T-helper 1 cell (primary cell): ENCODE measurements at regions not wholly inside any gene's neighbourhood (a gene's known extent, or its start where the extent isn't known, plus 50 kb on each side); places are given as distances from the start of the nearest gene placed in this dataset.

Experiments used
- DNase-seq, 5 donors: peaks; one replicate each; pipeline ENCODE4 v3.0.0-alpha.2; 2012 to 2020

GRCh38 chr12:75900226-75900625 lies 131.3 kb downstream of the PHLDA1 start:
- no peak for DNase-seq

- no peak for DNase-seq
These were observed 136.4 kb downstream of the PHLDA1 start for GRCh38 chr12:75894965-75895754.

- DNase-seq = no peak
These were observed 137.8 kb downstream of the PHLDA1 start for GRCh38 chr12:75893765-75894164.

- DNase-seq = no peak
These were observed 138.7 kb downstream of the PHLDA1 start for GRCh38 chr12:75892731-75893408.

DNA sequence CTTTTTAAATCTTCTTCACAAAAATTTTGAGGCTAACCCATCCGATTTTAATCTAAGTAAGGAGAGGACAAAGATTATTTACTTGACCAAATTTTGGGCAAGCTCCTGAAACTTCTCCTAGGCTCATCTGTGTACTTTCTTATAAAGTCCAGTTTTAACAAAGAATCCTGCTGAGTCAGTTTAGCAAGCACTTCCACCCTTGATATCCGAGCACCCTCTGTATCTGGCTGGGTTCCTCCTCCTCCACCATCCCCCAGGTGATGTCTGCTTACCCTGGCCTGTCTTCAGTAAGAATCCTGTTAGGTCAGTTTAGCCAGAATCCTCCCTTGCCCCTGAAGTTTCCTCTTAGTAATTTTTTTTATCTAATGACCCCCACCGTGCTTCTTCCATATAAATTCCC lies 140.5 kb downstream of the PHLDA1 start:
- no peak for DNase-seq

GRCh38 chr12:75890660-75891059 lies 140.9 kb downstream of the PHLDA1 start:
- no peak for DNase-seq

- no peak for DNase-seq
These were observed 141.4 kb downstream of the PHLDA1 start for GRCh38 chr12:75890141-75890540.

DNA sequence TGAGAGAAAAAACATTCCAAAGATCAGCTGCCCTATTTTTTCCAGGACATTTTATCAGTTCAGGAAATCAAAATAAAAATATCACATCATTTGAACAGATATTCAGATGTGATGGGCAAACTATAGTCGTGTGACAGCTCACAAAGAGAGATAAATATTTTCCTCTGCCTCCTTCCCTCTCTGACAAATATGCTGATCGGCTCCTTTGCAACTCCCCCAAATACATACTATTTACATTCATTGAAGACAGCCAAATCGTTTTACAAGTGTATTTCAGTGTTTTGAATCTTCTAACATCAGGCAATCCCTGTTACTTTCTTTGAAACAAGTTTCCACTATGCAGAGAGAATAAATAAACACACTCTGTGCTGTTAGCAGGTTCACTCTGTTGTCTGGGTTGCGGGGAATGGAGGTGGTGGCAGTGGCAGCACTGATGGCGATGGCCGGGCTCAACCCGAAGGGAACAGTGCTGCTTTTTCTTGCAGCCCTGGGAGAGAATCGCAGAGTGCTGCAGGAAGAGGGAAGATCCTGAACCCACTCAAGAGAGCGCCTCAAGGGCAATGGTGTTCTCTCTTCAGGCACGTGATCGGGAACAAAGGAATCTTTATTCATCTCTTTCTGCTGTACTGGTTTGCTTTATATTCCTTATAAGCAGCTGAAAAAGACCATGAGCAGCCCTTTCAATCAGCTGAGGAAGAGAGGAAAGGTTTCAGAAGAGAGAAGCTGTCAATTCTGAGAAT lies 142.5 kb downstream of the PHLDA1 start:
- DNase-seq = no peak

- no peak for DNase-seq
These were observed 143.2 kb downstream of the PHLDA1 start for GRCh38 chr12:75888399-75888798.

DNA sequence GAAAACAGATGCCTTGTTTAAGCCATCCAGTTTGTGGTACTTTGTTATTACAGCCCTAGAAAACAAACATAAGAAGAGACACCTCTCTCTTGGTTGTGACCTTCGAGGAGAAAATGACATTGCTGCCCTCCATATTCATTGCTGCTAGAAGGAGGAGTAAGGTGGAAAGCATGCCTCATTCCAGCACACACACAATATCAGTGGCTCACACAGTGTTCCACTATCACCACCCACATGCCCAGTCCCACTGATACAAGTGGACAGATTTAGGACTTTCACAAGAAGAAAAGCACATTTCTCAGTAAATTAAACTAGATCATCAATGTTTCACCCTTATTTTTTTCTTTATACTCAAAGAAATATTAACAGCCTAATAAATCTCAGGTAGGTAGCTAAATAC lies 143.6 kb downstream of the PHLDA1 start:
- DNase-seq = no peak

DNA sequence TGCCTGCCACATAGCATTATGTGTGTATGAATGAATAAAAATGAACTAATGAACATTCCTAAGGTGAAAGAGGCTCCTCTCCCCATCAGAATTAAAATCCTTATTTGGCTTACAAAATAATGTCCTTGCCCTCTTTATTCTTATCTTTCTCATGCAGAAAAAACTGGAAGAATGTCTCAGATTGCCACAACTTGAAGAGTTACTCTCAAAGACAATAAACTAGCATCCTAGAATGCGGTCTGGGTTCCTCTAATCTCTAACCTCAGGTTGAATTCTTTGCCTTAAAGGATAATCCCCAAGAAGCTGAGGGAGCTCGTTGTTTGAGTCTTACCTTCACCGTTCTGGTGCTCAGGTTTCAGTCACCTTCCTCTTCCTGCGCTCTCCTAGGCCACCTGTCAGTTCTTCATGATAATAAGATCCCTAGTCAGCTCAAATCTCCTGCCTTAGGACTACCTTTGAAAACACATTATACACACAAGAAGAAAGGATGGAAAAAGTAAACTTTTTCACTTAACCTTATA lies 147.1 kb downstream of the PHLDA1 start:
- DNase-seq = no peak

- no peak for DNase-seq
These were observed 148.3 kb downstream of the PHLDA1 start for GRCh38 chr12:75883241-75883640.

GRCh38 chr12:75882421-75882820 lies 149.2 kb downstream of the PHLDA1 start:
- DNase-seq = no peak

- DNase-seq = no peak
These were observed 149.7 kb downstream of the PHLDA1 start for GRCh38 chr12:75881920-75882319.

DNA sequence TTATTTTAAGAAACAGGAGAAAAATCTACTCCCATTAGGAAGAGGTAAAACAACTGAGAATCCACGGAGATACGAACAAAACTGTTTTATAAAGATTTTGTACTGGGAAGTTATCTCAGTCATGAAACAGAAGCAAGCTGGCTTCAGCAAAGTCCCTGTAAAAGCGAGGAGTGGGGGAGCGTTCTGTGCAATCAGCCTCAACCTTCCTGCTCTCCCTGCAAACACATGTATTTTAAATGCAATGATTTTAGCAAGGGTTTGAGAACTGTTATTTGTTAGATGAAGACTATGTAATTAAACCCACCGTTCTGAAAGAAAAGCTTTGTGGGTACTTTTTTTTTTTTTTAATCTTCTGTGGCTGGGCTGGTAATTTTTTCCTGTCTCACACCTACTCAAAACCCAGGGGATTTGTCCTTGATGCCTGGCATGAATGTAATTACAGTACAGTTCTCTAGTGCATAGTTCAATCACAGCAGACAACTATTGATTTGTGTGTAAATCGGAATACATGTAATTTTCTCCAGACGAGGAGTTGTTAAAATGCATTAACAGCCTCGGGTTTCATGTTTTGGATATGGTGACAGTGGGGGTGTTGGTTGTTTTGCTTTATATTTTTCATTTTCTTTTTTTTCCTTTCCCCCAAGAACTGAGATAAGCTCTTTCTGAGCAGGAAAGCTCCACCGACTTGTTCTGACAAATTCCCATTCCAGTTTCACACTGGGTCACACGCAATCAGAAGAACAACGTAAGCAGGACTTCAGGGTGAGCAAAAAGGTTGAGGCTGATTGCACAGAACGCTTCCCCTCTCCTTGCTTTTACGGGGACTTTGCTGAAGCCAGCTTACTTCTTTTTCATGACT lies 153.6 kb downstream of the PHLDA1 start:
- no peak for DNase-seq

DNA sequence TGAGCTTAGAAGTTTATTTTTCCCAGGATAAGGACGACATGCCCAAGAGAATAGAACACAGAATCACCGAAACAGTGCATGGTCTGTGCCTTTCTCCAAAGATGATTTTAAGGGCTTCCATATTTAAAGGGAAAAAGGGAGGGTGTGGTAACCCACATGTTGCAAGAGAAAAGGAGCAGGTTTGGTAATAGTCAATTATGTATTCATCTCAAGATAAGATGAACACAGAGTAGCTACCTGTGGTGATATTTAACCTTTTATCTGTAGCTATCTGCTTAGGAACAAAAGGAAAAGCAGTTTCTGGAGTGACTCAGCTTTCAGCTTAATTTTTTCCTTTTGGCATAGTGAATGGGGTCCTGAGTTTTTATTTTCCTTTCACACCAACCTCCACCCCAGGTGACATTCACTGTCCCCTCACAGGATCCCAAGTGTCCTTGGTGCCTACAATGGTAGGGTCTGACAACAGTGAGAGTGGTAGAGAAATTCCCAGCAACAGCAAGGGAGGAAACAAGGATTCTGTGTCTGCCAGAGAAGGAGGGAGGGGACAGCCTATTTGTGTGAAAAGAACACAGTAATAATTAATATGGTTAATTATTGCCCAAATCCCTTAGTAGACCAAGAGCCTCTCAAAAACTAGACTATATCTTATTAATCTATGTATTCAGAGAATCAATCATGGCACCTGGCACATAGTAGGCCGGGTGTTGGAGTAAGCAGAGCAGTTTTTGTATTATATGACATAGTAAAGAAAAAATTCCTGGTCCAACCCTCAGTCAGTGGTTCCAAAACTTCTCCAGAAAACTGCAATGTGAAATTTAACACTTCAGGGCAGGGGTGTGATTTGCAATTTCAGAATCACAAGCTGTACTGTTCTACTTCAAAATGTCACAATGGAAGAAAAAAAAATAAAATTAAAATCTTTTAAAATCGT lies 154.5 kb downstream of the PHLDA1 start:
- DNase-seq = no peak

DNA sequence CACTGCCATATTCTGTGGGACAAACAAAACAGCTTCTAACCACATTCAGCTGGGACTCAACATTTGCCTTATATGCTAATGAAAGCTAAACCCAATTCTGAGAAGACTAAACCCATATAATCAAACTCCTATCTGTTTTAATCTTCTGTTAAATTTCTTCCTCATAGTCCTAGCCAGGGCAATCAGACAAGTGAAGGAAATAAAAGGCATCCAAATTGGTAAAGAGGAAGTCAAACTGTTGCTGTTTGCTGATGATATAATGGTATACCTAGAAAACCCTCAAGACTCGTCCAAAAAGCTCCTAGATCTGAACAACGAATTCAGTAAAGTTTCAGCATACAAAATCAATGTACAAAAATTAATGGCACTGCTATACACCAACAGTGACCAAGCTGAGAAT lies 157.1 kb downstream of the PHLDA1 start:
- DNase-seq = no peak

DNA sequence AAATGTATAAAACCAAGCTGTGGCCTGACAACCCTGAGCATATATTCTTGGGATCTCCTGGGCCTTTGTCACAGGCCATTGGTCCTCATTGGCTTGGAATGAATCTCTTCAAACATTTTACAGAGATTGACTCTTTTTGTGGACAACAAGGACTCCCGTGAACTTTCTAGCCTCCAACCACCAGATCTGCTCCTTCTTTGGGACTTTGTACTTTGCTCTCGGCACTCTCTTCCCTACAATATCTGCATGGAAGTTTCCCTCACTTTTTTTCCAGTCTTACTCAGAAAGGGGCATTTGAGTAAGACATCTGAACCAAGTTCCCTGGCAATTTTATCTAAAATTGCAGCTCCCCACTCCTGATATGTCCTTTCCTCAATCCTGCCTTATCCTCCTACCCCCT lies 158.8 kb downstream of the PHLDA1 start:
- DNase-seq = no peak

- DNase-seq = no peak
These were observed 160.7 kb downstream of the PHLDA1 start for GRCh38 chr12:75870878-75871277.

- no peak for DNase-seq
These were observed 163.1 kb downstream of the PHLDA1 start for GRCh38 chr12:75868501-75868900.

DNA sequence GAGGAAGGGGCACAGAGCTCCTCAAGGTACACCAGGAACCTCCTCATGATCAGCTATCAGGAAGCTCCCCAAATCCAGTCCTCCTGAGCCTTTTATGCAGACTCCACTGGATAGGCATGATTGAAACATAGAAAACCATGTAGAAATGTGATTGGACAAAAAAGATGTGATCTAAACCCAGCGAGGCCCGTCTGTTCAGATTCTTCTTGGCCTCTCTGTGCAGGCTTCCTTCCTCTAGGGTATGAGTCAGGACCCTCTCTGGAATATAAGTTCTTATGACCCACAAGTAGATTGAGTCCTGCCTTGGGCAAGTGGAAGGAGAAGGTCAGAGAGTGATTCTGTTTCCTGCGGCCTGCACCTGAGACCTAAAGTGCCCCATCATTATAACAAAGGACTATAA lies 166.3 kb downstream of the PHLDA1 start:
- DNase-seq = no peak
